ENCODE measurements at regions not wholly inside any gene's neighbourhood (a gene's known extent, or its start where the extent isn't known, plus 50 kb on each side); places are given as distances from the start of the nearest gene placed in this dataset.

DNA sequence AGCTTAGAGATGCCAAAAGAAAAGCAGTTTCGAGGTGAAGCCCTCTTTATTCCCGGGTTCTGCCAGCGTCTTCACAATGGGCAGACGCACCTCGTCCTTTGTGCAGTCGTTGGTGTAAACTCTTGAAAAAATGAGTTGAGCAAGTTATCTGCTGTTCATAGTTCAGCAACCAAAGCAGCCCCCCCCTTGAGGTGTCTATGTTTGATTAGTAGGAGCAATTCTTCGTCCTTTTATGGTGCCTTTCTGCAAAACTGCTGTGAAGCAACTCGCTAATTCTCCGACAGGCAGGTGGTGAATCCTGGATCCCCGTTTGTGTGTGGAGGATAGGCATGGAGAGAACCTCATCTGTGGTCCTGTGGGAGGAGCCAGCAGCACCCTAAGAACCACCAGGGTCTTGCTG, 234.5 kb downstream of the GLRX3 start:
- Histone ChIP-seq H3K4me3 (no peak overlapping the region), H3K27ac (no peak overlapping the region), H3K36me3 (no peaks in the 10 kb centered on the region), H3K9me3 (no peaks in the 10 kb centered on the region), H3K4me1 (no peaks in the 10 kb centered on the region), H3K27me3 (no peaks in the 10 kb centered on the region)
- intact Hi-C loops (cut with DNase I): no loop called here
- peak in 1 of 3 donors; percentile 11 for DNase-seq
- 29% methylated on average over 4 of the region's 10 CpGs for WGBS (ENCODE audit: insufficient coverage, low coverage, low lambda C conversion rate, missing lambda C conversion rate)
- no peak for TF ChIP-seq POLR2A (IDR thresholded peaks at IDR 0.05)
- TF ChIP-seq, protein P1, sequence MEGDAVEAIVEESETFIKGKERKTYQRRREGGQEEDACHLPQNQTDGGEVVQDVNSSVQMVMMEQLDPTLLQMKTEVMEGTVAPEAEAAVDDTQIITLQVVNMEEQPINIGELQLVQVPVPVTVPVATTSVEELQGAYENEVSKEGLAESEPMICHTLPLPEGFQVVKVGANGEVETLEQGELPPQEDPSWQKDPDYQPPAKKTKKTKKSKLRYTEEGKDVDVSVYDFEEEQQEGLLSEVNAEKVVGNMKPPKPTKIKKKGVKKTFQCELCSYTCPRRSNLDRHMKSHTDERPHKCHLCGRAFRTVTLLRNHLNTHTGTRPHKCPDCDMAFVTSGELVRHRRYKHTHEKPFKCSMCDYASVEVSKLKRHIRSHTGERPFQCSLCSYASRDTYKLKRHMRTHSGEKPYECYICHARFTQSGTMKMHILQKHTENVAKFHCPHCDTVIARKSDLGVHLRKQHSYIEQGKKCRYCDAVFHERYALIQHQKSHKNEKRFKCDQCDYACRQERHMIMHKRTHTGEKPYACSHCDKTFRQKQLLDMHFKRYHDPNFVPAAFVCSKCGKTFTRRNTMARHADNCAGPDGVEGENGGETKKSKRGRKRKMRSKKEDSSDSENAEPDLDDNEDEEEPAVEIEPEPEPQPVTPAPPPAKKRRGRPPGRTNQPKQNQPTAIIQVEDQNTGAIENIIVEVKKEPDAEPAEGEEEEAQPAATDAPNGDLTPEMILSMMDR (IDR thresholded peaks at IDR 0.05): no peak
- no peak for ATAC-seq

DNA sequence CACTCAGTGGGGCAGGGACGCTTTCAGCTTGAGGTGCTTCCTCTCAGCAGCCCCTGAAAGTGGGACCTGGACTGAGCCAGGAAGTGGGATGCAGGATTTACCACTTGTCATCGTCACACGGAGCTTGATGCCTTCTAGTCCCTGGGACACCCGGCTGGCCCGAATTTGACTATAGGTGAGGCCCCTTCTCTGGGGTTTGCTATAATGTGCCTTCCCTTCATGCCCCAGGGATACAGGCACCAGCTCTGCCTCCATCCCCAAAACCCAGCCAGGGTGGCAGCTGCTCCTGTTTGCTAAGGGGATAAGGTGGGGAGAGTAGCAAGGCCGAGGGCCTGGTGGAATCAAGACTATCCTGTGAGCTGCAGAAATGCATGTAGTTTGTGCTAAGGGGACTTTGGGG, 235.0 kb downstream of the GLRX3 start:
- no peaks in the 10 kb centered on the region for H3K4me1 ChIP-seq
- DNase-seq (peak in 1 of 3 donors; percentile 32), ATAC-seq (no peak)
- no peak overlapping the region for H3K4me3 ChIP-seq
- H3K36me3 ChIP-seq: no peaks in the 10 kb centered on the region
- no peaks in the 10 kb centered on the region for H3K27me3 ChIP-seq
- TF ChIP-seq POLR2A (IDR thresholded peaks at IDR 0.05): no peak
- TF ChIP-seq, protein P1 (IDR thresholded peaks at IDR 0.05): no peak
- WGBS (ENCODE audit: insufficient coverage, low coverage, low lambda C conversion rate, missing lambda C conversion rate): 20% methylated on average over 1 of the region's 6 CpGs
- no peaks in the 10 kb centered on the region for H3K9me3 ChIP-seq
- H3K27ac ChIP-seq: no peak overlapping the region
- intact Hi-C loops (cut with DNase I): no loop called here

- H3K27ac ChIP-seq: no peak overlapping the region
- no peaks in the 10 kb centered on the region for H3K9me3 ChIP-seq
- no peak for TF ChIP-seq POLR2A (IDR thresholded peaks at IDR 0.05)
- TF ChIP-seq, protein P1 (IDR thresholded peaks at IDR 0.05): no peak
- no peak overlapping the region for H3K4me3 ChIP-seq
- ATAC-seq: no peak
- H3K27me3 ChIP-seq: no peaks in the 10 kb centered on the region
- H3K36me3 ChIP-seq: no peaks in the 10 kb centered on the region
- WGBS (ENCODE audit: insufficient coverage, low coverage, low lambda C conversion rate, missing lambda C conversion rate): 22% methylated on average over 5 of the region's 16 CpGs
- peak in 1 of 3 donors; percentile 26 for DNase-seq
- no peaks in the 10 kb centered on the region for H3K4me1 ChIP-seq
- intact Hi-C loops (cut with DNase I): no loop called here
Observed at GRCh38 chr10:130371666-130372065, 235.5 kb downstream of the GLRX3 start.

DNA sequence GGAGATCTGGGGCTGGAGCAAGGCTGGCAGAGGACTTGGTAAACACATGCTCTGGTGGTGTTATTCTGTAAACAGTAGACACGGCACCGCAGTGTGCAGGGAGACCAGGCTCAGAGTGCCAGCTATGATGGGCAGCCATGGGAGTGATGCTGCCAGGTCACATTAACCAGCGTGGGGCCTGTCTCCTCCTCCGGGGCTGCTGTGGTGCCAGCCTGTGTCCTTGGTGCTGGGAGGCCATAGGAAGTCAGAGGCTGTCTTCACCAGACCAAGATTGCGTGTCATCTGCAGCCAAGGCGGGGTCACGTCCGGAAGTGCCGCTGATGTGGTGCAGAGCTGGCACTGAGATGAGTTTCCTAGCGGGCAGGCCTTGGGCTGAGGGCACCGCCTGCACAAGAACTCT, 236.0 kb downstream of the GLRX3 start:
- no peak overlapping the region for H3K4me3 ChIP-seq
- H3K9me3 ChIP-seq: no peaks in the 10 kb centered on the region
- H3K27me3 ChIP-seq: no peaks in the 10 kb centered on the region
- DNase-seq (peak in 1 of 3 donors; percentile 19), ATAC-seq (no peak)
- TF ChIP-seq, protein P1 (IDR thresholded peaks at IDR 0.05): no peak
- TF ChIP-seq POLR2A (IDR thresholded peaks at IDR 0.05): no peak
- H3K36me3 ChIP-seq: no peaks in the 10 kb centered on the region
- no peaks in the 10 kb centered on the region for H3K4me1 ChIP-seq
- intact Hi-C loops (cut with DNase I): no loop called here
- WGBS (ENCODE audit: insufficient coverage, low coverage, low lambda C conversion rate, missing lambda C conversion rate): 70% methylated on average over 5 of the region's 11 CpGs
- no peak overlapping the region for H3K27ac ChIP-seq

GRCh38 chr10:130372866-130373265, 236.7 kb downstream of the GLRX3 start:
- DNase-seq (peak in 1 of 3 donors; percentile 28), ATAC-seq (no peak)
- H3K27me3 ChIP-seq: no peaks in the 10 kb centered on the region

More at GRCh38 chr10:130372866-130373265, 236.7 kb downstream of the GLRX3 start:
- 54% methylated on average over 6 of the region's 9 CpGs for WGBS (ENCODE audit: insufficient coverage, low coverage, low lambda C conversion rate, missing lambda C conversion rate)
- Histone ChIP-seq H3K4me1 (no peaks in the 10 kb centered on the region), H3K36me3 (no peaks in the 10 kb centered on the region), H3K9me3 (no peaks in the 10 kb centered on the region), H3K4me3 (no peak overlapping the region), H3K27ac (no peak overlapping the region)
- intact Hi-C loops (cut with DNase I): no loop called here
- no peak for TF ChIP-seq POLR2A (IDR thresholded peaks at IDR 0.05)
- TF ChIP-seq, protein P1 (IDR thresholded peaks at IDR 0.05): no peak

Measured in right lobe of liver (tissue), 6 donors.